ENCODE measurements at regions not wholly inside any gene's neighbourhood (a gene's known extent, or its start where the extent isn't known, plus 50 kb on each side); places are given as distances from the start of the nearest gene placed in this dataset.
A peak's percentile ranks its signal among the peaks of the same experiment; 100 is the strongest.

- TF ChIP-seq CTCF (IDR thresholded peaks at IDR 0.05), result peak; percentile 22
- no peak for TF ChIP-seq EZH2 (IDR thresholded peaks at IDR 0.05)
- Histone ChIP-seq H3K27ac (no peak overlapping the region), H3K27me3 (no peaks in the 10 kb centered on the region), H3K4me1 (peaks cover 9% of the 10 kb centered on the region), H3K36me3 (no peaks in the 10 kb centered on the region), H3F3A (ENCODE audit: low read depth) (no peaks in the 10 kb centered on the region), H3K4me3 (no peak overlapping the region), H3K9me3 (ENCODE audit: low read depth) (no peaks in the 10 kb centered on the region), H3K79me2 (ENCODE audit: low read depth) (no peaks in the 10 kb centered on the region), H3K9ac (no peak overlapping the region), H3K4me2 (no peak overlapping the region), H2AFZ (replicated peaks) (peak overlapping the region; percentile 50), H4K20me1 (ENCODE audit: low read depth) (no peaks in the 10 kb centered on the region)
- Mint-ChIP-seq H3K27ac (no peak overlapping the region), H3K36me3 (no peaks in the 10 kb centered on the region), H3K4me3 (no peak overlapping the region), H3K27me3 (ENCODE audit: insufficient read depth, low read depth) (no peaks in the 10 kb centered on the region), H3K4me1 (peaks cover 15% of the 10 kb centered on the region), H3K9me3 (peaks cover 8% of the 10 kb centered on the region)
- DNase-seq (ENCODE audit: low spot score), result peak; percentile 21
Observed at GRCh38 chr4:184282251-184282713, 64.6 kb upstream of the ENPP6 start.

GRCh38 chr4:184281231-184282139, 63.8 kb upstream of the ENPP6 start:
- TF ChIP-seq EZH2phosphoT487 (IDR thresholded peaks at IDR 0.05), result no peak
- TF ChIP-seq CTCF (IDR thresholded peaks at IDR 0.05), result no peak
- peaks cover 15% of the 10 kb centered on the region for H3K9me3 Mint-ChIP-seq
- H3K4me1 ChIP-seq, result peaks cover 9% of the 10 kb centered on the region
- peaks cover 4% of the 10 kb centered on the region for H3K27me3 Mint-ChIP-seq (ENCODE audit: insufficient read depth, low read depth)
- H3K9me3 ChIP-seq (ENCODE audit: low read depth), result no peaks in the 10 kb centered on the region
- no peaks in the 10 kb centered on the region for H3K36me3 ChIP-seq
- H2AFZ ChIP-seq (replicated peaks), result no peak overlapping the region
- H3K4me1 Mint-ChIP-seq, result peaks cover 15% of the 10 kb centered on the region
- no peak overlapping the region for H3K27ac ChIP-seq
- no peaks in the 10 kb centered on the region for H4K20me1 ChIP-seq (ENCODE audit: low read depth)
- no peaks in the 10 kb centered on the region for H3F3A ChIP-seq (ENCODE audit: low read depth)
- no peaks in the 10 kb centered on the region for H3K79me2 ChIP-seq (ENCODE audit: low read depth)
- no peak overlapping the region for H3K4me2 ChIP-seq
- H3K4me3 ChIP-seq, result no peak overlapping the region
- no peak overlapping the region for H3K9ac ChIP-seq
- H3K36me3 Mint-ChIP-seq, result peaks cover 4% of the 10 kb centered on the region
- no peak overlapping the region for H3K4me3 Mint-ChIP-seq
- DNase-seq (ENCODE audit: low spot score), result no peak
- H3K27me3 ChIP-seq, result no peaks in the 10 kb centered on the region
- H3K27ac Mint-ChIP-seq, result no peak overlapping the region

- no peak overlapping the region for H3K4me3 ChIP-seq
- no peaks in the 10 kb centered on the region for H3K36me3 ChIP-seq
- no peak overlapping the region for H2AFZ ChIP-seq (replicated peaks)
- no peaks in the 10 kb centered on the region for H4K20me1 ChIP-seq (ENCODE audit: low read depth)
- H3K9me3 Mint-ChIP-seq, result peaks cover 21% of the 10 kb centered on the region
- no peak overlapping the region for H3K4me3 Mint-ChIP-seq
- no peaks in the 10 kb centered on the region for H3K79me2 ChIP-seq (ENCODE audit: low read depth)
- H3K9me3 ChIP-seq (ENCODE audit: low read depth), result no peaks in the 10 kb centered on the region
- H3K27ac ChIP-seq, result no peak overlapping the region
- TF ChIP-seq CTCF (IDR thresholded peaks at IDR 0.05), result no peak
- no peak for TF ChIP-seq EZH2 (IDR thresholded peaks at IDR 0.05)
- no peak for TF ChIP-seq EZH2phosphoT487 (IDR thresholded peaks at IDR 0.05)
- no peaks in the 10 kb centered on the region for H3K27me3 ChIP-seq
- H3K9ac ChIP-seq, result no peak overlapping the region
- H3K4me1 ChIP-seq, result peaks cover 9% of the 10 kb centered on the region
- no peaks in the 10 kb centered on the region for H3F3A ChIP-seq (ENCODE audit: low read depth)
- no peak overlapping the region for H3K27ac Mint-ChIP-seq
- H3K27me3 Mint-ChIP-seq (ENCODE audit: insufficient read depth, low read depth), result peaks cover 4% of the 10 kb centered on the region
- no peak for DNase-seq (ENCODE audit: low spot score)
- no peak overlapping the region for H3K4me2 ChIP-seq
- peaks cover 7% of the 10 kb centered on the region for H3K36me3 Mint-ChIP-seq
- peaks cover 15% of the 10 kb centered on the region for H3K4me1 Mint-ChIP-seq
Observed at GRCh38 chr4:184280591-184281071, 63.0 kb upstream of the ENPP6 start.

Measured in neural progenitor cell (in vitro differentiated cells).